HEK293 (cell line): ENCODE measurements at regions not wholly inside any gene's neighbourhood (a gene's known extent, or its start where the extent isn't known, plus 50 kb on each side); places are given as distances from the start of the nearest gene placed in this dataset.
"Not testable (repeated sequence)": the region's sequence is repeated elsewhere in the genome, so short reads cannot be mapped to it uniquely, and the experiment has no call there.

Source experiments
- GLI4 ChIP-seq: fragments of 450-650 bp; formaldehyde crosslinking; IDR thresholded peaks from 2 replicates; pipeline ENCODE4 v1.5.1; 2016; ENCODE audit warnings: missing biosample characterization, missing genetic modification characterization
- HOXD13 ChIP-seq: sonication (generic); formaldehyde crosslinking; IDR thresholded peaks from 2 replicates; pipeline ENCODE4 v1.8.0; 2022; ENCODE audit warnings: missing genetic modification reagents, borderline replicate concordance
- KLF1 ChIP-seq: fragments of 450-650 bp; formaldehyde crosslinking; IDR thresholded peaks from 2 replicates; pipeline ENCODE4 v1.5.1; 2016; ENCODE audit warnings: missing biosample characterization, missing genetic modification characterization
- KLF16 ChIP-seq: fragments of 450-650 bp; formaldehyde crosslinking; IDR thresholded peaks from 2 replicates; pipeline ENCODE4 v1.5.1; 2017; ENCODE audit warnings: missing biosample characterization, missing genetic modification characterization
- SP3 ChIP-seq: fragments of 450-650 bp; formaldehyde crosslinking; IDR thresholded peaks from 2 replicates; pipeline ENCODE4 v1.5.1; 2016; ENCODE audit warnings: missing biosample characterization, missing genetic modification characterization
- ZBTB21 ChIP-seq: fragments of 450-650 bp; formaldehyde crosslinking; IDR thresholded peaks from 2 replicates; pipeline ENCODE4 v1.5.1; 2017; ENCODE audit warnings: missing biosample characterization, missing genetic modification characterization
- ZNF10 ChIP-seq: fragments of 450-650 bp; formaldehyde crosslinking; IDR thresholded peaks from 2 replicates; pipeline ENCODE4 v1.5.1; 2017; ENCODE audit warnings: missing biosample characterization, missing genetic modification characterization
- ZNF23 ChIP-seq: fragments of 450-650 bp; formaldehyde crosslinking; IDR thresholded peaks from 2 replicates; pipeline ENCODE4 v1.5.1; 2016; ENCODE audit warnings: missing biosample characterization, missing genetic modification characterization, borderline replicate concordance
- ZNF785 ChIP-seq: fragments of 450-650 bp; formaldehyde crosslinking; IDR thresholded peaks from 2 replicates; pipeline ENCODE4 v1.5.1; 2016; ENCODE audit warnings: missing biosample characterization, missing genetic modification characterization
- TF ChIP-seq, protein P1 (sequence below): fragments of 450-650 bp; formaldehyde crosslinking; IDR thresholded peaks from 2 replicates; pipeline ENCODE4 v1.5.1; 2016; ENCODE audit warnings: missing biosample characterization, missing genetic modification characterization
- TF ChIP-seq, protein P2 (sequence below): fragments of 450-650 bp; formaldehyde crosslinking; IDR thresholded peaks from 2 replicates; pipeline ENCODE4 v1.5.1; 2016; ENCODE audit warnings: missing biosample characterization, missing genetic modification characterization
- TF ChIP-seq, protein P3 (sequence below): fragments of 450-650 bp; formaldehyde crosslinking; IDR thresholded peaks from 2 replicates; pipeline ENCODE4 v1.5.1; 2016; ENCODE audit warnings: missing biosample characterization, missing genetic modification characterization

DNA sequence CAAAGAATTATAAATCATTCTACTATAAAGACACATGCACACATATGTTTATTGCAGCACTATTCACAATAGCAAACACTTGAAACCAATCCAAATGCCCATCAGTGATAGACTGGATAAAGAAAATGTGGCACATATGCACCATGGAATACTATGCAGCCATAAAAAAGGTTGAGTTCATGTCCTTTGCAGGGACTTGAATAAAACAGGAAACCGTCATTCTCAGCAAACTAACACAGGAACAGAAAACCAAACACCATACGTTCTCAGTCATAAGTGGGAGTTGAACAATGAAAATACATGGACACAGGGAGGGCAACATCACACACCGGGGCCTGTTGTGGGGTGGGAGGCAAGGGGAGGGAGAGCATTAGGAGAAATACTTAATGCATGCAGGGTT, 538.9 kb downstream of the FRK start:
- not testable (repeated sequence) for TF ChIP-seq KLF16 (tag by site-specific recombination); ZNF785 (tag by site-specific recombination); ZBTB21 (tag by site-specific recombination); HOXD13; ZNF10 (tag by site-specific recombination); ZNF23 (tag by site-specific recombination); SP3 (tag by site-specific recombination); KLF1 (tag by site-specific recombination); GLI4 (tag by site-specific recombination)
- TF ChIP-seq, protein P1, sequence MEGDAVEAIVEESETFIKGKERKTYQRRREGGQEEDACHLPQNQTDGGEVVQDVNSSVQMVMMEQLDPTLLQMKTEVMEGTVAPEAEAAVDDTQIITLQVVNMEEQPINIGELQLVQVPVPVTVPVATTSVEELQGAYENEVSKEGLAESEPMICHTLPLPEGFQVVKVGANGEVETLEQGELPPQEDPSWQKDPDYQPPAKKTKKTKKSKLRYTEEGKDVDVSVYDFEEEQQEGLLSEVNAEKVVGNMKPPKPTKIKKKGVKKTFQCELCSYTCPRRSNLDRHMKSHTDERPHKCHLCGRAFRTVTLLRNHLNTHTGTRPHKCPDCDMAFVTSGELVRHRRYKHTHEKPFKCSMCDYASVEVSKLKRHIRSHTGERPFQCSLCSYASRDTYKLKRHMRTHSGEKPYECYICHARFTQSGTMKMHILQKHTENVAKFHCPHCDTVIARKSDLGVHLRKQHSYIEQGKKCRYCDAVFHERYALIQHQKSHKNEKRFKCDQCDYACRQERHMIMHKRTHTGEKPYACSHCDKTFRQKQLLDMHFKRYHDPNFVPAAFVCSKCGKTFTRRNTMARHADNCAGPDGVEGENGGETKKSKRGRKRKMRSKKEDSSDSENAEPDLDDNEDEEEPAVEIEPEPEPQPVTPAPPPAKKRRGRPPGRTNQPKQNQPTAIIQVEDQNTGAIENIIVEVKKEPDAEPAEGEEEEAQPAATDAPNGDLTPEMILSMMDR (tag by site-specific recombination) = not testable (repeated sequence)
- TF ChIP-seq, protein P2, sequence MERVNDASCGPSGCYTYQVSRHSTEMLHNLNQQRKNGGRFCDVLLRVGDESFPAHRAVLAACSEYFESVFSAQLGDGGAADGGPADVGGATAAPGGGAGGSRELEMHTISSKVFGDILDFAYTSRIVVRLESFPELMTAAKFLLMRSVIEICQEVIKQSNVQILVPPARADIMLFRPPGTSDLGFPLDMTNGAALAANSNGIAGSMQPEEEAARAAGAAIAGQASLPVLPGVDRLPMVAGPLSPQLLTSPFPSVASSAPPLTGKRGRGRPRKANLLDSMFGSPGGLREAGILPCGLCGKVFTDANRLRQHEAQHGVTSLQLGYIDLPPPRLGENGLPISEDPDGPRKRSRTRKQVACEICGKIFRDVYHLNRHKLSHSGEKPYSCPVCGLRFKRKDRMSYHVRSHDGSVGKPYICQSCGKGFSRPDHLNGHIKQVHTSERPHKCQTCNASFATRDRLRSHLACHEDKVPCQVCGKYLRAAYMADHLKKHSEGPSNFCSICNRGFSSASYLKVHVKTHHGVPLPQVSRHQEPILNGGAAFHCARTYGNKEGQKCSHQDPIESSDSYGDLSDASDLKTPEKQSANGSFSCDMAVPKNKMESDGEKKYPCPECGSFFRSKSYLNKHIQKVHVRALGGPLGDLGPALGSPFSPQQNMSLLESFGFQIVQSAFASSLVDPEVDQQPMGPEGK (tag by site-specific recombination) = not testable (repeated sequence)
- TF ChIP-seq, protein P3, sequence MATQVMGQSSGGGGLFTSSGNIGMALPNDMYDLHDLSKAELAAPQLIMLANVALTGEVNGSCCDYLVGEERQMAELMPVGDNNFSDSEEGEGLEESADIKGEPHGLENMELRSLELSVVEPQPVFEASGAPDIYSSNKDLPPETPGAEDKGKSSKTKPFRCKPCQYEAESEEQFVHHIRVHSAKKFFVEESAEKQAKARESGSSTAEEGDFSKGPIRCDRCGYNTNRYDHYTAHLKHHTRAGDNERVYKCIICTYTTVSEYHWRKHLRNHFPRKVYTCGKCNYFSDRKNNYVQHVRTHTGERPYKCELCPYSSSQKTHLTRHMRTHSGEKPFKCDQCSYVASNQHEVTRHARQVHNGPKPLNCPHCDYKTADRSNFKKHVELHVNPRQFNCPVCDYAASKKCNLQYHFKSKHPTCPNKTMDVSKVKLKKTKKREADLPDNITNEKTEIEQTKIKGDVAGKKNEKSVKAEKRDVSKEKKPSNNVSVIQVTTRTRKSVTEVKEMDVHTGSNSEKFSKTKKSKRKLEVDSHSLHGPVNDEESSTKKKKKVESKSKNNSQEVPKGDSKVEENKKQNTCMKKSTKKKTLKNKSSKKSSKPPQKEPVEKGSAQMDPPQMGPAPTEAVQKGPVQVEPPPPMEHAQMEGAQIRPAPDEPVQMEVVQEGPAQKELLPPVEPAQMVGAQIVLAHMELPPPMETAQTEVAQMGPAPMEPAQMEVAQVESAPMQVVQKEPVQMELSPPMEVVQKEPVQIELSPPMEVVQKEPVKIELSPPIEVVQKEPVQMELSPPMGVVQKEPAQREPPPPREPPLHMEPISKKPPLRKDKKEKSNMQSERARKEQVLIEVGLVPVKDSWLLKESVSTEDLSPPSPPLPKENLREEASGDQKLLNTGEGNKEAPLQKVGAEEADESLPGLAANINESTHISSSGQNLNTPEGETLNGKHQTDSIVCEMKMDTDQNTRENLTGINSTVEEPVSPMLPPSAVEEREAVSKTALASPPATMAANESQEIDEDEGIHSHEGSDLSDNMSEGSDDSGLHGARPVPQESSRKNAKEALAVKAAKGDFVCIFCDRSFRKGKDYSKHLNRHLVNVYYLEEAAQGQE (tag by site-specific recombination) = not testable (repeated sequence)
